Hepatocyte (in vitro differentiated cells): ENCODE measurements at regions not wholly inside any gene's neighbourhood (a gene's known extent, or its start where the extent isn't known, plus 50 kb on each side); places are given as distances from the start of the nearest gene placed in this dataset.

Experiments used
- CTCF ChIP-seq: fragments of 200-600 bp; sonication (generic); IDR thresholded peaks from 2 replicates; pipeline ENCODE4 v1.5.1; 2016; ENCODE audit warnings: antibody characterized with exemption, mild to moderate bottlenecking; ENCODE audit not compliant: poor library complexity
- EZH2 ChIP-seq: fragments of 200-600 bp; sonication (generic); IDR thresholded peaks from 2 replicates; pipeline ENCODE4 v1.6.1; 2016; ENCODE audit warnings: antibody characterized with exemption, mild to moderate bottlenecking, borderline replicate concordance

GRCh38 chr6:123747515-123747914 is 56.1 kb upstream of the NKAIN2 start:
- no peak for TF ChIP-seq CTCF
- TF ChIP-seq EZH2: no peak
